ENCODE measurements at regions not wholly inside any gene's neighbourhood (a gene's known extent, or its start where the extent isn't known, plus 50 kb on each side); places are given as distances from the start of the nearest gene placed in this dataset.

DNA sequence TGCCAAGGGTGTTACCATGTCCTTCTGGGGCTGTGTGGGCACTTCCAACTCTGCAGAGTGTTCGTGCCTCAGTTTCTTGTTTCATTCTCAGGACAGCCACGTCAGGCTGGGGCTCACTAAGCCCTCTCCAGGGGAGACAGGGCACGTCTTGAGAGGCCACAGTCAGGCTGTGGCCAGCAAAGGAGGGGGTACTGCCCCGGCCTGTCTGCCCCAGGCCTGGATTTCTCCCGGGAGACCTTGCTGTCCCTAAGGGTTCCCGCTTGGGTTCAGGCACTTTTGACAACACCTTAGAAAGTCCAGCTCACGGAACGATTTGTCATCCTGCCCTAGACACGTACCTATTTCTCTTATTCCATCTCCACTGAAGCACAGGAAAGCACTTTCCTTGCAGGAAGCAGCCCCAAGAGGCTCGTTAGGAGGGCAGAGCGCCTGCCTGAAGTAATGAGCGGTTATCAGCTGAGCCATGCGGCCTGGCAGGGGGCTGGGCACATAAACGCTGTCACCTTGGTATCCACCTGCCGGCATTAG, 290.4 kb upstream of the RTL1 start:
- Histone ChIP-seq H3K4me1 (no peaks in the 10 kb centered on the region), H3K9me3 (replicated peaks) (no peaks in the 10 kb centered on the region), H3K27ac (replicated peaks) (no peak overlapping the region), H3K4me3 (no peak overlapping the region), H3K27me3 (ENCODE audit: low read depth) (peaks cover 66% of the 10 kb centered on the region), H3K36me3 (no peaks in the 10 kb centered on the region)
- TF ChIP-seq, protein P1, sequence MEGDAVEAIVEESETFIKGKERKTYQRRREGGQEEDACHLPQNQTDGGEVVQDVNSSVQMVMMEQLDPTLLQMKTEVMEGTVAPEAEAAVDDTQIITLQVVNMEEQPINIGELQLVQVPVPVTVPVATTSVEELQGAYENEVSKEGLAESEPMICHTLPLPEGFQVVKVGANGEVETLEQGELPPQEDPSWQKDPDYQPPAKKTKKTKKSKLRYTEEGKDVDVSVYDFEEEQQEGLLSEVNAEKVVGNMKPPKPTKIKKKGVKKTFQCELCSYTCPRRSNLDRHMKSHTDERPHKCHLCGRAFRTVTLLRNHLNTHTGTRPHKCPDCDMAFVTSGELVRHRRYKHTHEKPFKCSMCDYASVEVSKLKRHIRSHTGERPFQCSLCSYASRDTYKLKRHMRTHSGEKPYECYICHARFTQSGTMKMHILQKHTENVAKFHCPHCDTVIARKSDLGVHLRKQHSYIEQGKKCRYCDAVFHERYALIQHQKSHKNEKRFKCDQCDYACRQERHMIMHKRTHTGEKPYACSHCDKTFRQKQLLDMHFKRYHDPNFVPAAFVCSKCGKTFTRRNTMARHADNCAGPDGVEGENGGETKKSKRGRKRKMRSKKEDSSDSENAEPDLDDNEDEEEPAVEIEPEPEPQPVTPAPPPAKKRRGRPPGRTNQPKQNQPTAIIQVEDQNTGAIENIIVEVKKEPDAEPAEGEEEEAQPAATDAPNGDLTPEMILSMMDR (IDR thresholded peaks at IDR 0.05; ENCODE audit: borderline replicate concordance), result no peak
- intact Hi-C loops (cut with micrococcal nuclease), result no loop called here
- DNase-seq, result no peak

- DNase-seq, result no peak
- intact Hi-C loops (cut with micrococcal nuclease), result no loop called here
These were observed 291.1 kb upstream of the RTL1 start for GRCh38 chr14:101194373-101195308.

GRCh38 chr14:101195309-101195901, 291.9 kb upstream of the RTL1 start:
- Histone ChIP-seq H3K4me3 (no peak overlapping the region), H3K27me3 (ENCODE audit: low read depth) (peaks cover 66% of the 10 kb centered on the region)
- intact Hi-C loops (cut with micrococcal nuclease), result no loop called here

More at GRCh38 chr14:101194373-101195308, 291.1 kb upstream of the RTL1 start:
- Histone ChIP-seq H3K27me3 (ENCODE audit: low read depth) (peaks cover 66% of the 10 kb centered on the region), H3K27ac (replicated peaks) (no peak overlapping the region), H3K9me3 (replicated peaks) (no peaks in the 10 kb centered on the region), H3K4me3 (no peak overlapping the region), H3K36me3 (no peaks in the 10 kb centered on the region), H3K4me1 (no peaks in the 10 kb centered on the region)
- TF ChIP-seq, protein P1 (IDR thresholded peaks at IDR 0.05; ENCODE audit: borderline replicate concordance), result no peak

GRCh38 chr14:101196051-101196712, 292.7 kb upstream of the RTL1 start:
- intact Hi-C loops (cut with micrococcal nuclease), result no loop called here
- no peak overlapping the region for H3K27ac ChIP-seq (replicated peaks)
- DNase-seq, result no peak

More at GRCh38 chr14:101195309-101195901, 291.9 kb upstream of the RTL1 start:
- no peaks in the 10 kb centered on the region for H3K4me1 ChIP-seq
- no peaks in the 10 kb centered on the region for H3K9me3 ChIP-seq (replicated peaks)
- DNase-seq, result no peak
- no peak overlapping the region for H3K27ac ChIP-seq (replicated peaks)
- TF ChIP-seq, protein P1 (IDR thresholded peaks at IDR 0.05; ENCODE audit: borderline replicate concordance), result no peak
- H3K36me3 ChIP-seq, result no peaks in the 10 kb centered on the region

More at GRCh38 chr14:101196051-101196712, 292.7 kb upstream of the RTL1 start:
- peaks cover 64% of the 10 kb centered on the region for H3K27me3 ChIP-seq (ENCODE audit: low read depth)
- H3K4me3 ChIP-seq, result no peak overlapping the region
- TF ChIP-seq, protein P1 (IDR thresholded peaks at IDR 0.05; ENCODE audit: borderline replicate concordance), result no peak
- no peaks in the 10 kb centered on the region for H3K36me3 ChIP-seq
- no peaks in the 10 kb centered on the region for H3K4me1 ChIP-seq
- no peaks in the 10 kb centered on the region for H3K9me3 ChIP-seq (replicated peaks)
